HCT116 (cell line): ENCODE measurements at regions not wholly inside any gene's neighbourhood (a gene's known extent, or its start where the extent isn't known, plus 50 kb on each side); places are given as distances from the start of the nearest gene placed in this dataset.

Experiments used
- EGR1 ChIP-seq: IDR thresholded peaks from 2 replicates; pipeline ENCODE4 v1.6.1; 2012; ENCODE audit warnings: low read depth
- EZH2 ChIP-seq: fragments of 200-600 bp; sonication (generic); IDR thresholded peaks from 2 replicates; pipeline ENCODE4 v1.6.1; 2017; ENCODE audit warnings: antibody characterized with exemption, mixed run types
- EZH2phosphoT487 ChIP-seq: fragments of 200-600 bp; IDR thresholded peaks from 2 replicates; pipeline ENCODE4 v1.6.1; 2018; ENCODE audit warnings: antibody characterized with exemption, borderline replicate concordance
- JUND ChIP-seq: IDR thresholded peaks from 2 replicates; pipeline ENCODE4 v1.6.1; 2012
- POLR2A ChIP-seq: IDR thresholded peaks from 2 replicates; pipeline ENCODE4 v1.7.0; 2011; ENCODE audit warnings: borderline replicate concordance; ENCODE audit not compliant: insufficient read depth, insufficient read length; ENCODE audit errors: extremely low read depth
- POLR2AphosphoS5 ChIP-seq: IDR thresholded peaks from 2 replicates; pipeline ENCODE4 v1.6.1; 2011; ENCODE audit warnings: mild to moderate bottlenecking, low read depth, low read length, moderate library complexity
- REST ChIP-seq: IDR thresholded peaks from 2 replicates; pipeline ENCODE4 v1.6.1; 2012; ENCODE audit warnings: low read depth
- SIN3A ChIP-seq: IDR thresholded peaks from 2 replicates; pipeline ENCODE4 v1.6.1; 2012; ENCODE audit warnings: low read depth
- ZFX ChIP-seq: fragments of 450-650 bp; IDR thresholded peaks from 2 replicates; pipeline ENCODE4 v1.6.1; 2017
- ZNF274 ChIP-seq: fragments of 200-500 bp; sonication (Bioruptor generic); IDR thresholded peaks from 2 replicates; pipeline ENCODE4 v1.6.1; 2014; ENCODE audit warnings: mild to moderate bottlenecking, low read depth, low read length, inconsistent platforms
- TF ChIP-seq, protein P1 (sequence below): IDR thresholded peaks from 2 replicates; pipeline ENCODE4 v1.6.1; 2012
- TF ChIP-seq, protein P2 (sequence below), 3 experiments: fragments of 200-600 bp in 1 of 3; sonication (generic) in 1 of 3; IDR thresholded peaks in 2 of 3; conservative IDR thresholded peaks in 1 of 3; 2 replicates each; pipeline ENCODE4 v1.5.1; 2012 to 2017; ENCODE audit warnings: low read depth in 2 of 3, low read length in 2 of 3, antibody characterized with exemption in 1 of 3, borderline replicate concordance in 1 of 3, control low read depth in 1 of 3, mild to moderate bottlenecking in 1 of 3, mixed read lengths in 1 of 3, mixed run types in 1 of 3, moderate library complexity in 1 of 3; ENCODE audit not compliant: insufficient read depth in 1 of 3

- TF ChIP-seq ZNF274: no peak
- TF ChIP-seq POLR2AphosphoS5: no peak
- TF ChIP-seq EZH2: no peak
- no peak for TF ChIP-seq REST
- TF ChIP-seq EZH2phosphoT487: no peak
- TF ChIP-seq, protein P1, sequence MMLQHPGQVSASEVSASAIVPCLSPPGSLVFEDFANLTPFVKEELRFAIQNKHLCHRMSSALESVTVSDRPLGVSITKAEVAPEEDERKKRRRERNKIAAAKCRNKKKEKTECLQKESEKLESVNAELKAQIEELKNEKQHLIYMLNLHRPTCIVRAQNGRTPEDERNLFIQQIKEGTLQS: no peak
- TF ChIP-seq ZFX: no peak
- TF ChIP-seq, protein P2, sequence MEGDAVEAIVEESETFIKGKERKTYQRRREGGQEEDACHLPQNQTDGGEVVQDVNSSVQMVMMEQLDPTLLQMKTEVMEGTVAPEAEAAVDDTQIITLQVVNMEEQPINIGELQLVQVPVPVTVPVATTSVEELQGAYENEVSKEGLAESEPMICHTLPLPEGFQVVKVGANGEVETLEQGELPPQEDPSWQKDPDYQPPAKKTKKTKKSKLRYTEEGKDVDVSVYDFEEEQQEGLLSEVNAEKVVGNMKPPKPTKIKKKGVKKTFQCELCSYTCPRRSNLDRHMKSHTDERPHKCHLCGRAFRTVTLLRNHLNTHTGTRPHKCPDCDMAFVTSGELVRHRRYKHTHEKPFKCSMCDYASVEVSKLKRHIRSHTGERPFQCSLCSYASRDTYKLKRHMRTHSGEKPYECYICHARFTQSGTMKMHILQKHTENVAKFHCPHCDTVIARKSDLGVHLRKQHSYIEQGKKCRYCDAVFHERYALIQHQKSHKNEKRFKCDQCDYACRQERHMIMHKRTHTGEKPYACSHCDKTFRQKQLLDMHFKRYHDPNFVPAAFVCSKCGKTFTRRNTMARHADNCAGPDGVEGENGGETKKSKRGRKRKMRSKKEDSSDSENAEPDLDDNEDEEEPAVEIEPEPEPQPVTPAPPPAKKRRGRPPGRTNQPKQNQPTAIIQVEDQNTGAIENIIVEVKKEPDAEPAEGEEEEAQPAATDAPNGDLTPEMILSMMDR (IDR thresholded peaks at IDR 0.05 in 2 of 3, conservative IDR thresholded peaks at IDR 0.05 in 1 of 3; ENCODE audit: borderline replicate concordance in 1 of 3, insufficient read depth in 1 of 3, low read depth in 2 of 3, low read length in 2 of 3): no peak
- no peak for TF ChIP-seq POLR2A
- no peak for TF ChIP-seq EGR1
- TF ChIP-seq JUND: no peak
- TF ChIP-seq SIN3A: no peak
Measured at GRCh38 chr14:94924189-94924588, 154.3 kb upstream of the GSC start.
